Colonic mucosa (tissue), 4 donors: ENCODE measurements at regions not wholly inside any gene's neighbourhood (a gene's known extent, or its start where the extent isn't known, plus 50 kb on each side); places are given as distances from the start of the nearest gene placed in this dataset.

Source experiments
- DNase-seq: peaks from one replicate; pipeline ENCODE4 v3.0.0-alpha.2; 2020
- H3K27ac ChIP-seq: fragments of 200-600 bp; one replicate; pipeline ENCODE4 v1.8.0; 2021
- H3K27me3 ChIP-seq: fragments of 200-600 bp; one replicate; pipeline ENCODE4 v1.8.0; 2021
- H3K36me3 ChIP-seq: fragments of 200-600 bp; one replicate; pipeline ENCODE4 v1.8.0; 2021
- H3K4me1 ChIP-seq: fragments of 200-600 bp; one replicate; pipeline ENCODE4 v1.8.0; 2021; ENCODE audit warnings: mild to moderate bottlenecking
- H3K4me3 ChIP-seq: fragments of 200-600 bp; one replicate; pipeline ENCODE4 v1.8.0; 2021
- H3K9ac ChIP-seq, 2 donors: one replicate each; pipeline ENCODE4 v1.7.0; 2013; ENCODE audit warnings: control low read depth in 2 of 2, low read depth in 2 of 2, low read length in 2 of 2
- H3K9me3 ChIP-seq: fragments of 200-600 bp; one replicate; pipeline ENCODE4 v1.8.0; 2021
- CTCF ChIP-seq: fragments of 200-600 bp; IDR thresholded peaks from one replicate; pipeline ENCODE4 v1.8.0; 2022; ENCODE audit warnings: antibody characterized with exemption, mild to moderate bottlenecking
- intact Hi-C: fragments of 100-400 bp; cut with DNase I; formaldehyde crosslinking; loops from one replicate; pipeline ENCODE4 v1.14.1; 2022
- donor health status: healthy.
- donor health status: DM: no; HTN: no; CAD: no.
- donor health status: DM: no; HTN: no; CAD: no.

DNA sequence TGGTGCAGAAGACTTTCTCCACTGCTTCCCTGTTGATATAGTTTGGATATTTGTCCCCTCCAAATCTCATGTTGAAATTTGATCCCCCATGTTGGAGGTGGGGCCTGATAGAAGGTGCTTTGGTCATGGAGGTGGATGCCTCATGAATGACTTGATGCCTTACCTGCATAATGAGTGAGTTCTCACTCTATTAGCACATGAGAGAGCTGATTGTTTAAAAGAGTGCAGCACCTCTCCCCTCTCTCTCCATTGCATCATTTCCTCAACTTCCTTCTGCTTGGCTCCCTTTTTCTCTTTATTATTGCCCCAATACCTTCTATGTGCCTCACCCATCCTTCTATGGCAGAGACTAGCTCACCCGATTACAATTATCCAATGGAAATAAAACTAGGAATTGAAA lies 90.8 kb upstream of the COX10 start:
- H3K36me3 ChIP-seq: no peaks in the 10 kb centered on the region
- H3K27ac ChIP-seq: no peak overlapping the region
- H3K4me3 ChIP-seq: no peak overlapping the region
- H3K27me3 ChIP-seq: no peaks in the 10 kb centered on the region
- no peaks in the 10 kb centered on the region for H3K4me1 ChIP-seq
- H3K9me3 ChIP-seq: no peaks in the 10 kb centered on the region
- intact Hi-C loops: no loop called here
- no peak for DNase-seq
- H3K9ac ChIP-seq: no peak overlapping the region
- TF ChIP-seq CTCF: no peak

DNA sequence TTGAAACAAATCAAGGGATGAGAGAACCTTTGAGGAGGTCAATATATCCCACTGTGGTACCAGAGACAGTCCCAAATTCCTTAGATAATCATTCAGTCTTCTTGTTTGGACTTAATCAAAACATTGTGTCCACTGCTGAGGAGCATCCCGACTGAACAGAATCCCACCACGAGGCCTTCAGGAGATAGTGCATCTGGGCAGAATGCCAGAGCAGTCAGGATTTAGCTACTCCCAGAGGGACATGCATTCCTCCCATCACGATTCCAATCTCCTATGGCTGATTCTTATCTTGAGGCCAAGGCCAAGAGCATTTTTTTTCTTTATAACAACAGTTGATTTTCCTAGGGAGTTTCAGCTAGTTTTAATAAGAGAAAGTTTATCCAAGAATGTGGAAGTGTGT lies 87.4 kb upstream of the COX10 start:
- Histone ChIP-seq H3K9ac (no peak overlapping the region), H3K4me3 (no peak overlapping the region), H3K27me3 (no peaks in the 10 kb centered on the region), H3K36me3 (no peaks in the 10 kb centered on the region), H3K9me3 (no peaks in the 10 kb centered on the region), H3K4me1 (no peaks in the 10 kb centered on the region), H3K27ac (no peak overlapping the region)
- DNase-seq: no peak
- intact Hi-C loops: loop anchor here (2.0 kb wide), 1 partner anchor 31 kb away; no protein-coding TSS in a partner anchor
- TF ChIP-seq CTCF: no peak

DNA sequence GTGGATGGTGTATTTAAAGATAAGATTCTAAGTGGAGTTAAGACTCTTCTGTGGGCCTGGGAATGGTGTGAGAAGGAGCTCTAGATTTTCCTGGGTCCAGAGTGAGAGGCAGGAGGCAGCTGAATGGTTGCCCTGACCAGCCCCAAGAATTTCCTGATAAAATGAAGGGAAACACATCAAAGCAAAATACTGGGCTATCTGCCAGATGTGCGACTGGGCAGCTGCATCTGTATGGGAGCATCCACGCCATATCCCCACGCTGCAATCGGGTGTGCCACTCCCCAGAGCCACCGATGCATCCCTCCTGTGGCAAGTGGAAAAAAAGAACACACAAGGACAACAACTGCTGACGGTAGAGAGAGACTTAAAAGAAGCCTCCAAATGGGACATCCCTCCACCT lies 84.3 kb upstream of the COX10 start:
- Histone ChIP-seq H3K9me3 (no peaks in the 10 kb centered on the region), H3K27ac (no peak overlapping the region), H3K9ac (no peak overlapping the region), H3K4me1 (no peaks in the 10 kb centered on the region), H3K4me3 (no peak overlapping the region), H3K27me3 (no peaks in the 10 kb centered on the region), H3K36me3 (no peaks in the 10 kb centered on the region)
- no peak for DNase-seq
- intact Hi-C loops: no loop called here
- no peak for TF ChIP-seq CTCF

- H3K27ac ChIP-seq: no peak overlapping the region
- H3K36me3 ChIP-seq: no peaks in the 10 kb centered on the region
- intact Hi-C loops: no loop called here
- no peaks in the 10 kb centered on the region for H3K9me3 ChIP-seq
- H3K4me1 ChIP-seq: no peaks in the 10 kb centered on the region
- no peak for TF ChIP-seq CTCF
- H3K9ac ChIP-seq: no peak overlapping the region
- DNase-seq: no peak
- H3K4me3 ChIP-seq: no peak overlapping the region
- no peaks in the 10 kb centered on the region for H3K27me3 ChIP-seq
These were observed 82.4 kb upstream of the COX10 start for GRCh38 chr17:13986855-13987254.

DNA sequence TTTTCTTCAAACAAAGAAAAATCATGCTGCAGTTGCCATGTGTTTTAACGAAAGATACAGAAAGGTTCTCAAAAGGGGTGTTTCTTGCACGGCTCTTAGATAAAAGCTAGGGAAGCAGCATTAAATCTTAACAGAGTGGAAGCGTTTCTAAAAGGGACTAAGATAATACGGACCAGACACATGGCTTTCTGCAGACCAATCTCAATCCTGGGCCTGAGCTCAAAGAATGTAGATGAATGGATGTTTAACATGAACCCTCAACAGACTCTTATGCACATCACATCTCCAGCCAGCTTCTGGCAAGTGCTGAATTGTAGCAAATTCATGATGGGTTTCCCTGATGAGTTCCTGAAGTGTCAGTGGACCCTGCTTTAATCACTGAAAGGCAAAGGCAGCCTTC lies 80.2 kb upstream of the COX10 start:
- Histone ChIP-seq H3K9ac (no peak overlapping the region), H3K36me3 (no peaks in the 10 kb centered on the region), H3K4me1 (no peaks in the 10 kb centered on the region), H3K27me3 (no peaks in the 10 kb centered on the region), H3K4me3 (no peak overlapping the region), H3K27ac (no peak overlapping the region), H3K9me3 (no peaks in the 10 kb centered on the region)
- no peak for TF ChIP-seq CTCF
- intact Hi-C loops: no loop called here
- no peak for DNase-seq

GRCh38 chr17:13993106-13993505 lies 76.2 kb upstream of the COX10 start:
- Histone ChIP-seq H3K27me3 (no peaks in the 10 kb centered on the region), H3K9me3 (no peaks in the 10 kb centered on the region), H3K4me3 (no peak overlapping the region), H3K4me1 (no peaks in the 10 kb centered on the region), H3K36me3 (no peaks in the 10 kb centered on the region), H3K9ac (no peak overlapping the region), H3K27ac (no peak overlapping the region)
- DNase-seq: no peak
- TF ChIP-seq CTCF: no peak
- intact Hi-C loops: loop anchor here (5.0 kb wide), 1 partner anchor 49 kb away; no protein-coding TSS in a partner anchor
